ENCODE measurements at regions not wholly inside any gene's neighbourhood (a gene's known extent, or its start where the extent isn't known, plus 50 kb on each side); places are given as distances from the start of the nearest gene placed in this dataset.

- peaks cover 10% of the 10 kb centered on the region for H3K4me1 ChIP-seq (ENCODE audit: insufficient read depth, low read length)
- no peak overlapping the region for H3K4me3 ChIP-seq (ENCODE audit: low read length)
- peaks cover 16% of the 10 kb centered on the region for H3K9me3 ChIP-seq (ENCODE audit: low read depth, low read length)
- H3K27me3 ChIP-seq (ENCODE audit: insufficient read depth, low read length), result no peaks in the 10 kb centered on the region
Observed at GRCh38 chr6:105775095-105775494, 311.0 kb upstream of the PRDM1 start.

DNA sequence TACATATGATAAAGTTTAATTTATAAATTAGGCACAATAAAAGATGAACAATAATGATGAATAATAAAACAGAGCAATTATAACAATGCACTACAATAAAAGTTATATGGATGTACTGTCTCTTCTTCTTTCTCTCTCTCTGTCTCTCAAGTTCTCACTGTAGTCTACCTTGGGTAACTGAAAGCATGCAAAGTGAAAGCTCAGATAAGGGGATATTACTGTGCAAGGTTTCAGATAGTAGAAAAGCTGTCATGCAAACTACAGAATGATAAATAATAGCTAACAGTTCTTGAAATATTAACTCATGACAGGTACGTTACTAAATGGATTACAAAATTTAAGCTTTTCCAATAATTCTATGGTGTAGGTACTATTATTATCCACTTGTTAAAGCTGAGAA, 311.9 kb upstream of the PRDM1 start:
- no peak overlapping the region for H3K4me3 ChIP-seq (ENCODE audit: low read length)
- peaks cover 16% of the 10 kb centered on the region for H3K9me3 ChIP-seq (ENCODE audit: low read depth, low read length)

DNA sequence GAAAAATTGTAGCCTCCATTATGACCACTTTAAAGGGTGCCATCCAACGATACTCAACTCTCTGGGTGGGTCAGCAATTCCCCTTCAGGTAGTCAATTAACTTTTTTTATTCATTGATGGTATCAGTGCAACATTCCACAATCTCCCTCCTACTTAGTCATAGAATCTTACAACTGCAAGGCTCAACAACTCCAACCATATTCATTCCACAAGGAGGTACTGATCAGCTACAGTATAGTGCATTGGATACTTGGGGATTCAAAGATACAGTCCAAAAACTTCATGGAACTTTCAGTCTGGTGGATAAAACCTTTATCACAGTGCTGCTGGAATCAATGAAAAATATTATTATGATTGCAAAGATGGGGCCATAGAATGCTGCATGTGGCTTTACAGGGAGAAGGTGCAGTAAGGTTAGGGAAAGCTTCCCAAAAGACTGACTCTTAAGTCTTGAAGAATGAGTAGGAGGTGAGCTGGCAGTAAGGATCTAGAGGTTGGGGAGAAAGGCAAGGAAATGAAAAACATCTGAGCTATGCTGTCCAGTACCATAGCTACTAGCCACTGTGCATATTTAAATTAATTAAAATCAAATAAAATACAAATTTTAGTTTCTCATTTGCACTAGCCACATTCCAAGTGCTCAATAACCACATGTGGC, 314.7 kb upstream of the PRDM1 start:
- no peaks in the 10 kb centered on the region for H3K4me1 ChIP-seq (ENCODE audit: insufficient read depth, low read length)
- peaks cover 16% of the 10 kb centered on the region for H3K9me3 ChIP-seq (ENCODE audit: low read depth, low read length)
- H3K27me3 ChIP-seq (ENCODE audit: insufficient read depth, low read length), result no peaks in the 10 kb centered on the region
- H3K4me3 ChIP-seq (ENCODE audit: low read length), result no peak overlapping the region

More for the DNA sequence above, 311.9 kb upstream of the PRDM1 start:
- H3K27me3 ChIP-seq (ENCODE audit: insufficient read depth, low read length), result no peaks in the 10 kb centered on the region
- H3K4me1 ChIP-seq (ENCODE audit: insufficient read depth, low read length), result peaks cover 10% of the 10 kb centered on the region

DNA sequence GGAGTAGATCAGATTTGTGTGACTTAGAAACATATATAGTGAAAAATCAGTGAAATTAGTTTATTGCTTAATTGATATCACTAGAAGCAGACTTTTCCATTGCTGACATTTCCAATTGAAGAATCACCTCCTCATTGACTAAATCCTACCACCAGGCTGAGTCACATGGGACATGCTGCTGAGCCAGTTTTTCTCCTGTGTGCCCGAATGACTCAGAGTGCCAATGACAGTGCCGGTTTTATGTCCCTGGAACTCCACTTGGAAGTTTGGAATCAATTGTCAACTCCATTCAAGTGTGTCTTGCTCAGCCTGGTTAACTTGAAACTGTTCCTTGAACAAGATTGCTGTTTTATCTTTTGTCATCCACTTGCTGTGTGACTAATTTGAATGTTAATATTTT, 316.1 kb upstream of the PRDM1 start:
- Histone ChIP-seq H3K4me3 (ENCODE audit: low read length) (no peak overlapping the region), H3K27me3 (ENCODE audit: insufficient read depth, low read length) (no peaks in the 10 kb centered on the region), H3K4me1 (ENCODE audit: insufficient read depth, low read length) (no peaks in the 10 kb centered on the region), H3K9me3 (ENCODE audit: low read depth, low read length) (peaks cover 6% of the 10 kb centered on the region)

GRCh38 chr6:105769197-105769596, 316.9 kb upstream of the PRDM1 start:
- H3K4me3 ChIP-seq (ENCODE audit: low read length), result no peak overlapping the region
- H3K4me1 ChIP-seq (ENCODE audit: insufficient read depth, low read length), result no peaks in the 10 kb centered on the region
- H3K9me3 ChIP-seq (ENCODE audit: low read depth, low read length), result no peaks in the 10 kb centered on the region
- H3K27me3 ChIP-seq (ENCODE audit: insufficient read depth, low read length), result no peaks in the 10 kb centered on the region

GRCh38 chr6:105767541-105767940, 318.6 kb upstream of the PRDM1 start:
- Histone ChIP-seq H3K4me3 (ENCODE audit: low read length) (no peak overlapping the region), H3K4me1 (ENCODE audit: insufficient read depth, low read length) (no peaks in the 10 kb centered on the region), H3K9me3 (ENCODE audit: low read depth, low read length) (no peaks in the 10 kb centered on the region), H3K27me3 (ENCODE audit: insufficient read depth, low read length) (no peaks in the 10 kb centered on the region)

GRCh38 chr6:105765239-105765638, 320.9 kb upstream of the PRDM1 start:
- Histone ChIP-seq H3K4me1 (ENCODE audit: insufficient read depth, low read length) (no peaks in the 10 kb centered on the region), H3K27me3 (ENCODE audit: insufficient read depth, low read length) (no peaks in the 10 kb centered on the region)

GRCh38 chr6:105764315-105764714, 321.8 kb upstream of the PRDM1 start:
- Histone ChIP-seq H3K4me3 (ENCODE audit: low read length) (no peak overlapping the region), H3K27me3 (ENCODE audit: insufficient read depth, low read length) (no peaks in the 10 kb centered on the region), H3K4me1 (ENCODE audit: insufficient read depth, low read length) (no peaks in the 10 kb centered on the region), H3K9me3 (ENCODE audit: low read depth, low read length) (no peaks in the 10 kb centered on the region)

More at GRCh38 chr6:105765239-105765638, 320.9 kb upstream of the PRDM1 start:
- no peak overlapping the region for H3K4me3 ChIP-seq (ENCODE audit: low read length)
- H3K9me3 ChIP-seq (ENCODE audit: low read depth, low read length), result no peaks in the 10 kb centered on the region

DNA sequence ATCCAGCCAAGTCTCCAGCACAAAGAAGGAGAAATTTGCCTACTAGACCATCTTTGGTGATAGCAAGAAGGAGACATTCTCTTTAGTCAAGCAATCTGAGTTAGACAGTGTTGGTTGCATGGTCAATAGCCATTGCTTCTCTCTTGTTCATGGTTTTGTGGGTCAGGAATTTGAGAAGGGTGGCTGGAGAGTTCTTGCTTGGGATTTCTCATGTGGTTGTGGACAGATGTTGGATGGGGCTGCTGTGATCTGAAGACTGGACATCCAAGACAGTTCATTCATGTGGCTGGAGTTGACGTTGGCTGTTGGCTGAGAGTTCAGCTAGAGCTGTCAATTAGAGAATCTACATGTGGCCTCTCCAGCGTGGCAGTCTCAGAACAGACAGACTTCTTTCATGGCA, 322.3 kb upstream of the PRDM1 start:
- Histone ChIP-seq H3K4me1 (ENCODE audit: insufficient read depth, low read length) (no peaks in the 10 kb centered on the region), H3K27me3 (ENCODE audit: insufficient read depth, low read length) (no peaks in the 10 kb centered on the region), H3K9me3 (ENCODE audit: low read depth, low read length) (no peaks in the 10 kb centered on the region), H3K4me3 (ENCODE audit: low read length) (no peak overlapping the region)

DNA sequence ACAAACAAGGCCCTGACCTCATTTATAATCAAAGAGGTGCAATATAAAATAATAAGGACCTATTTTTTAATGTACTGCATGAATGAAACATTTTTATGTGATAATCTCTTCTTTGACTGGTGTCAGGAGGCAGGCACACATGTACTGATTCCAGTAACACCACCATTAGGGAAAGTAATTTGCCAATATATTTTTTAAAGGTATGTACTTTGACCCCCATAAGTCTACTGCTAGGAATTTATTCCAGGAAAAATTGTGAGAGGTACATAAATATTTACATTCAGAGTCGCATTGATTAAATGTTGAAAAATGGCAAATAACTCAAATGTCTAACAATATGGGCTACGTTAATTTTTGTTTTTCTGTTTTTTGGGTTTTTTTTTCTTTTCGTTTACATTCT, 325.4 kb upstream of the PRDM1 start:
- no peaks in the 10 kb centered on the region for H3K4me1 ChIP-seq (ENCODE audit: insufficient read depth, low read length)
- no peaks in the 10 kb centered on the region for H3K9me3 ChIP-seq (ENCODE audit: low read depth, low read length)
- H3K27me3 ChIP-seq (ENCODE audit: insufficient read depth, low read length), result no peaks in the 10 kb centered on the region
- no peak overlapping the region for H3K4me3 ChIP-seq (ENCODE audit: low read length)

GRCh38 chr6:105759946-105760345, 326.2 kb upstream of the PRDM1 start:
- Histone ChIP-seq H3K27me3 (ENCODE audit: insufficient read depth, low read length) (no peaks in the 10 kb centered on the region), H3K4me3 (ENCODE audit: low read length) (no peak overlapping the region), H3K9me3 (ENCODE audit: low read depth, low read length) (no peaks in the 10 kb centered on the region), H3K4me1 (ENCODE audit: insufficient read depth, low read length) (no peaks in the 10 kb centered on the region)

- Histone ChIP-seq H3K9me3 (ENCODE audit: low read depth, low read length) (no peaks in the 10 kb centered on the region), H3K4me1 (ENCODE audit: insufficient read depth, low read length) (no peaks in the 10 kb centered on the region), H3K27me3 (ENCODE audit: insufficient read depth, low read length) (no peaks in the 10 kb centered on the region), H3K4me3 (ENCODE audit: low read length) (no peak overlapping the region)
Observed at GRCh38 chr6:105759015-105759414, 327.1 kb upstream of the PRDM1 start.

GRCh38 chr6:105757512-105758200, 328.5 kb upstream of the PRDM1 start:
- Histone ChIP-seq H3K4me1 (ENCODE audit: insufficient read depth, low read length) (no peaks in the 10 kb centered on the region), H3K9me3 (ENCODE audit: low read depth, low read length) (no peaks in the 10 kb centered on the region), H3K27me3 (ENCODE audit: insufficient read depth, low read length) (no peaks in the 10 kb centered on the region), H3K4me3 (ENCODE audit: low read length) (no peak overlapping the region)

DNA sequence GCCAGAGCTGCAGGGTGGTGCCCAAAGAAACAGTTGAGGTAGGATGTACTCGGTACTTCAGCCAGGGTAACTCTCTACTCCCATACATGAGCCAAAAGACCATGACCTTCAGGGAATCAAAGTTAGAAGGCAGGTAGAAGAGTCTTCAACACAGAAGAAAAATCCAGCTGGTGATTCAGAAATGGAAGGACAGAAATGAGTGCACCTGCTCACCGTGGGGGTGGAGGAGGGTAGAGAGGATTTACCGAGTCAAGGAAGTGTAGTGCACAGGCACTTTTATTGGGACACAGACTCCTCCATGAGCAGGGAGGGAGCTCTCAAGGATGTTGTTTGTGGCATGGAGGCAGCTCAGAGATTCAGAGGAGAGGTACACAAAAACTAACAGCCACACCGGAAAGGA, 330.3 kb upstream of the PRDM1 start:
- H3K4me1 ChIP-seq (ENCODE audit: insufficient read depth, low read length), result no peaks in the 10 kb centered on the region
- H3K9me3 ChIP-seq (ENCODE audit: low read depth, low read length), result no peaks in the 10 kb centered on the region
- H3K27me3 ChIP-seq (ENCODE audit: insufficient read depth, low read length), result no peaks in the 10 kb centered on the region
- no peak overlapping the region for H3K4me3 ChIP-seq (ENCODE audit: low read length)

- H3K9me3 ChIP-seq (ENCODE audit: low read depth, low read length), result no peaks in the 10 kb centered on the region
- no peaks in the 10 kb centered on the region for H3K27me3 ChIP-seq (ENCODE audit: insufficient read depth, low read length)
- H3K4me1 ChIP-seq (ENCODE audit: insufficient read depth, low read length), result peaks cover 4% of the 10 kb centered on the region
- no peak overlapping the region for H3K4me3 ChIP-seq (ENCODE audit: low read length)
Observed at GRCh38 chr6:105753620-105754211, 332.4 kb upstream of the PRDM1 start.

DNA sequence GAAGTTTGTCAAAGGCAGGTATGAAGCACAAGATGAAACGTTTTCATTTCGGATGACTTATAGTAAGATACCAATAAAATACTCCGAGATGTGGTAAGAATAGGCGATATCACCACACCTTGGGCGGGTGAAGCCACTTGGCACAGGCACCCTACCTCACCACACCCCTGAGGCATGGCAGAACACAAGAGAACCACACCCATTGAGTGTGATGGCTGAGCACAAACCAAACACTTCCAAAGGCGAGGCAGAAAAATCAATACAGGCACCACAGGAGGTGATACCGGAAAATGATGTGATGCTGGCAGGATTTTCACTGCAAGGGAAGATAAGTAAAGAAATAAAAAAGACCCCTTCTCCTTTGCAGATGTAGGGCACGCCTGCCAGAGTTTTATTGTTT, 332.9 kb upstream of the PRDM1 start:
- no peak overlapping the region for H3K4me3 ChIP-seq (ENCODE audit: low read length)

More for the DNA sequence above, 332.9 kb upstream of the PRDM1 start:
- Histone ChIP-seq H3K4me1 (ENCODE audit: insufficient read depth, low read length) (peaks cover 6% of the 10 kb centered on the region), H3K9me3 (ENCODE audit: low read depth, low read length) (no peaks in the 10 kb centered on the region), H3K27me3 (ENCODE audit: insufficient read depth, low read length) (no peaks in the 10 kb centered on the region)

Measured in mononuclear cell (primary cell).